ENCODE measurements at regions not wholly inside any gene's neighbourhood (a gene's known extent, or its start where the extent isn't known, plus 50 kb on each side); places are given as distances from the start of the nearest gene placed in this dataset.
"Not testable (repeated sequence)": the region's sequence is repeated elsewhere in the genome, so short reads cannot be mapped to it uniquely, and the experiment has no call there.

- no peak overlapping the region for H3K27ac ChIP-seq (ENCODE audit: low read depth, low read length)
- H3K9ac ChIP-seq (ENCODE audit: low read length), result no peak overlapping the region
- no peaks in the 10 kb centered on the region for H3K36me3 ChIP-seq (ENCODE audit: insufficient read depth, low read length)
- no peaks in the 10 kb centered on the region for H3K9me3 ChIP-seq (ENCODE audit: low read length)
- no peaks in the 10 kb centered on the region for H3K27me3 ChIP-seq (ENCODE audit: control insufficient read depth in 1 of 2, insufficient read depth in 2 of 2, low read length in 2 of 2)
- H3K4me3 ChIP-seq (ENCODE audit: low read depth in 1 of 2, low read length in 2 of 2), result no peak overlapping the region
- H3K4me1 ChIP-seq (ENCODE audit: insufficient read depth, low read length), result no peaks in the 10 kb centered on the region
Measured at GRCh38 chr12:17148706-17149105, 542.7 kb upstream of the LMO3 start.

- H3K27ac ChIP-seq (ENCODE audit: low read depth, low read length), result no peak overlapping the region
- no peaks in the 10 kb centered on the region for H3K4me1 ChIP-seq (ENCODE audit: insufficient read depth, low read length)
- no peaks in the 10 kb centered on the region for H3K36me3 ChIP-seq (ENCODE audit: insufficient read depth, low read length)
- H3K9ac ChIP-seq (ENCODE audit: low read length), result no peak overlapping the region
- no peaks in the 10 kb centered on the region for H3K27me3 ChIP-seq (ENCODE audit: control insufficient read depth in 1 of 2, insufficient read depth in 2 of 2, low read length in 2 of 2)
- no peaks in the 10 kb centered on the region for H3K9me3 ChIP-seq (ENCODE audit: low read length)
- H3K4me3 ChIP-seq (ENCODE audit: low read depth in 1 of 2, low read length in 2 of 2), result no peak overlapping the region
Measured at GRCh38 chr12:17142856-17143255, 536.9 kb upstream of the LMO3 start.

GRCh38 chr12:17139931-17140330 is 534.0 kb upstream of the LMO3 start:
- no peaks in the 10 kb centered on the region for H3K9me3 ChIP-seq (ENCODE audit: low read length)
- no peak overlapping the region for H3K9ac ChIP-seq (ENCODE audit: low read length)
- no peaks in the 10 kb centered on the region for H3K36me3 ChIP-seq (ENCODE audit: insufficient read depth, low read length)
- no peak overlapping the region for H3K4me3 ChIP-seq (ENCODE audit: low read depth in 1 of 2, low read length in 2 of 2)
- no peak overlapping the region for H3K27ac ChIP-seq (ENCODE audit: low read depth, low read length)
- no peaks in the 10 kb centered on the region for H3K4me1 ChIP-seq (ENCODE audit: insufficient read depth, low read length)
- H3K27me3 ChIP-seq (ENCODE audit: control insufficient read depth in 1 of 2, insufficient read depth in 2 of 2, low read length in 2 of 2), result no peaks in the 10 kb centered on the region

GRCh38 chr12:17137396-17137795 is 531.4 kb upstream of the LMO3 start:
- Histone ChIP-seq H3K4me1 (ENCODE audit: insufficient read depth, low read length) (no peaks in the 10 kb centered on the region), H3K27me3 (ENCODE audit: control insufficient read depth in 1 of 2, insufficient read depth in 2 of 2, low read length in 2 of 2) (no peaks in the 10 kb centered on the region), H3K9ac (ENCODE audit: low read length) (no peak overlapping the region), H3K9me3 (ENCODE audit: low read length) (no peaks in the 10 kb centered on the region), H3K27ac (ENCODE audit: low read depth, low read length) (no peak overlapping the region), H3K4me3 (ENCODE audit: low read depth in 1 of 2, low read length in 2 of 2) (no peak overlapping the region), H3K36me3 (ENCODE audit: insufficient read depth, low read length) (no peaks in the 10 kb centered on the region)

GRCh38 chr12:17134315-17134714 is 528.4 kb upstream of the LMO3 start:
- Histone ChIP-seq H3K27ac (ENCODE audit: low read depth, low read length) (no peak overlapping the region), H3K4me1 (ENCODE audit: insufficient read depth, low read length) (no peaks in the 10 kb centered on the region), H3K9ac (ENCODE audit: low read length) (no peak overlapping the region), H3K36me3 (ENCODE audit: insufficient read depth, low read length) (no peaks in the 10 kb centered on the region), H3K4me3 (ENCODE audit: low read depth in 1 of 2, low read length in 2 of 2) (no peak overlapping the region), H3K27me3 (ENCODE audit: control insufficient read depth in 1 of 2, insufficient read depth in 2 of 2, low read length in 2 of 2) (no peaks in the 10 kb centered on the region), H3K9me3 (ENCODE audit: low read length) (no peaks in the 10 kb centered on the region)

GRCh38 chr12:17132336-17132735 is 526.4 kb upstream of the LMO3 start:
- no peaks in the 10 kb centered on the region for H3K9me3 ChIP-seq (ENCODE audit: low read length)
- no peaks in the 10 kb centered on the region for H3K27me3 ChIP-seq (ENCODE audit: control insufficient read depth in 1 of 2, insufficient read depth in 2 of 2, low read length in 2 of 2)
- H3K9ac ChIP-seq (ENCODE audit: low read length), result no peak overlapping the region
- no peaks in the 10 kb centered on the region for H3K4me1 ChIP-seq (ENCODE audit: insufficient read depth, low read length)
- H3K27ac ChIP-seq (ENCODE audit: low read depth, low read length), result no peak overlapping the region
- no peaks in the 10 kb centered on the region for H3K36me3 ChIP-seq (ENCODE audit: insufficient read depth, low read length)
- no peak overlapping the region for H3K4me3 ChIP-seq (ENCODE audit: low read depth in 1 of 2, low read length in 2 of 2)

- not testable (repeated sequence) for H3K36me3 ChIP-seq (ENCODE audit: insufficient read depth, low read length); H3K4me3 ChIP-seq (ENCODE audit: low read depth in 1 of 2, low read length in 2 of 2); H3K27me3 ChIP-seq (ENCODE audit: control insufficient read depth in 1 of 2, insufficient read depth in 2 of 2, low read length in 2 of 2); H3K4me1 ChIP-seq (ENCODE audit: insufficient read depth, low read length); H3K9ac ChIP-seq (ENCODE audit: low read length); H3K9me3 ChIP-seq (ENCODE audit: low read length); H3K27ac ChIP-seq (ENCODE audit: low read depth, low read length)
Measured at GRCh38 chr12:17116538-17116937, 510.6 kb upstream of the LMO3 start.

GRCh38 chr12:17110316-17110715 is 504.4 kb upstream of the LMO3 start:
- no peaks in the 10 kb centered on the region for H3K4me1 ChIP-seq (ENCODE audit: insufficient read depth, low read length)
- H3K9me3 ChIP-seq (ENCODE audit: low read length), result no peaks in the 10 kb centered on the region
- H3K9ac ChIP-seq (ENCODE audit: low read length), result no peak overlapping the region
- no peaks in the 10 kb centered on the region for H3K27me3 ChIP-seq (ENCODE audit: control insufficient read depth in 1 of 2, insufficient read depth in 2 of 2, low read length in 2 of 2)
- H3K27ac ChIP-seq (ENCODE audit: low read depth, low read length), result no peak overlapping the region
- no peak overlapping the region for H3K4me3 ChIP-seq (ENCODE audit: low read depth in 1 of 2, low read length in 2 of 2)
- H3K36me3 ChIP-seq (ENCODE audit: insufficient read depth, low read length), result no peaks in the 10 kb centered on the region

- Histone ChIP-seq H3K9ac (ENCODE audit: low read length) (no peak overlapping the region), H3K4me3 (ENCODE audit: low read depth in 1 of 2, low read length in 2 of 2) (no peak overlapping the region), H3K4me1 (ENCODE audit: insufficient read depth, low read length) (no peaks in the 10 kb centered on the region), H3K27ac (ENCODE audit: low read depth, low read length) (no peak overlapping the region), H3K9me3 (ENCODE audit: low read length) (no peaks in the 10 kb centered on the region), H3K27me3 (ENCODE audit: control insufficient read depth in 1 of 2, insufficient read depth in 2 of 2, low read length in 2 of 2) (no peaks in the 10 kb centered on the region), H3K36me3 (ENCODE audit: insufficient read depth, low read length) (no peaks in the 10 kb centered on the region)
Measured at GRCh38 chr12:17108877-17109541, 503.0 kb upstream of the LMO3 start.

GRCh38 chr12:17104801-17105200 is 498.8 kb upstream of the LMO3 start:
- no peaks in the 10 kb centered on the region for H3K4me1 ChIP-seq (ENCODE audit: insufficient read depth, low read length)
- H3K9me3 ChIP-seq (ENCODE audit: low read length), result no peaks in the 10 kb centered on the region
- no peaks in the 10 kb centered on the region for H3K27me3 ChIP-seq (ENCODE audit: control insufficient read depth in 1 of 2, insufficient read depth in 2 of 2, low read length in 2 of 2)
- no peak overlapping the region for H3K27ac ChIP-seq (ENCODE audit: low read depth, low read length)
- H3K9ac ChIP-seq (ENCODE audit: low read length), result no peak overlapping the region
- H3K4me3 ChIP-seq (ENCODE audit: low read depth in 1 of 2, low read length in 2 of 2), result no peak overlapping the region
- no peaks in the 10 kb centered on the region for H3K36me3 ChIP-seq (ENCODE audit: insufficient read depth, low read length)

GRCh38 chr12:17097674-17098073 is 491.7 kb upstream of the LMO3 start:
- H3K4me3 ChIP-seq (ENCODE audit: low read depth in 1 of 2, low read length in 2 of 2), result no peak overlapping the region
- H3K36me3 ChIP-seq (ENCODE audit: insufficient read depth, low read length), result no peaks in the 10 kb centered on the region
- no peak overlapping the region for H3K27ac ChIP-seq (ENCODE audit: low read depth, low read length)
- no peaks in the 10 kb centered on the region for H3K27me3 ChIP-seq (ENCODE audit: control insufficient read depth in 1 of 2, insufficient read depth in 2 of 2, low read length in 2 of 2)
- no peak overlapping the region for H3K9ac ChIP-seq (ENCODE audit: low read length)
- no peaks in the 10 kb centered on the region for H3K4me1 ChIP-seq (ENCODE audit: insufficient read depth, low read length)
- H3K9me3 ChIP-seq (ENCODE audit: low read length), result no peaks in the 10 kb centered on the region

- H3K36me3 ChIP-seq (ENCODE audit: insufficient read depth, low read length), result no peaks in the 10 kb centered on the region
- no peak overlapping the region for H3K9ac ChIP-seq (ENCODE audit: low read length)
- H3K27me3 ChIP-seq (ENCODE audit: control insufficient read depth in 1 of 2, insufficient read depth in 2 of 2, low read length in 2 of 2), result no peaks in the 10 kb centered on the region
- no peak overlapping the region for H3K27ac ChIP-seq (ENCODE audit: low read depth, low read length)
- no peaks in the 10 kb centered on the region for H3K9me3 ChIP-seq (ENCODE audit: low read length)
- H3K4me1 ChIP-seq (ENCODE audit: insufficient read depth, low read length), result no peaks in the 10 kb centered on the region
- no peak overlapping the region for H3K4me3 ChIP-seq (ENCODE audit: low read depth in 1 of 2, low read length in 2 of 2)
Measured at GRCh38 chr12:17084831-17085230, 478.9 kb upstream of the LMO3 start.

Measured in muscle layer of colon (tissue), 2 donors.